ENCODE measurements at regions not wholly inside any gene's neighbourhood (a gene's known extent, or its start where the extent isn't known, plus 50 kb on each side); places are given as distances from the start of the nearest gene placed in this dataset.

GRCh38 chr13:64061649-64062048, 2646.0 kb upstream of the PCDH20 start:
- TF ChIP-seq CTCF (IDR thresholded peaks at IDR 0.05), result no peak
- H3K9me3 ChIP-seq, result no peaks in the 10 kb centered on the region
- H3K4me1 ChIP-seq, result no peaks in the 10 kb centered on the region
- H3K27ac ChIP-seq, result no peak overlapping the region
- H3K36me3 ChIP-seq, result no peaks in the 10 kb centered on the region
- no peaks in the 10 kb centered on the region for H3K27me3 ChIP-seq
- DNase-seq (ENCODE audit: low spot score), result no peak
- H3K4me3 ChIP-seq, result no peak overlapping the region

- H3K27ac ChIP-seq, result no peak overlapping the region
- H3K4me3 ChIP-seq, result no peak overlapping the region
- no peak for TF ChIP-seq CTCF (IDR thresholded peaks at IDR 0.05)
- no peaks in the 10 kb centered on the region for H3K27me3 ChIP-seq
- no peak for DNase-seq (ENCODE audit: low spot score)
- H3K4me1 ChIP-seq, result no peaks in the 10 kb centered on the region
- no peaks in the 10 kb centered on the region for H3K36me3 ChIP-seq
- H3K9me3 ChIP-seq, result no peaks in the 10 kb centered on the region
Measured at GRCh38 chr13:64057372-64058020, 2641.8 kb upstream of the PCDH20 start.

GRCh38 chr13:64054321-64054720, 2638.7 kb upstream of the PCDH20 start:
- peaks cover 0 to 9% of the 10 kb centered on the region in 2 donors for H3K9me3 ChIP-seq
- H3K27me3 ChIP-seq, result no peaks in the 10 kb centered on the region
- DNase-seq (ENCODE audit: low spot score), result no peak
- H3K36me3 ChIP-seq, result no peaks in the 10 kb centered on the region
- H3K4me1 ChIP-seq, result no peaks in the 10 kb centered on the region
- H3K4me3 ChIP-seq, result no peak overlapping the region
- TF ChIP-seq CTCF (IDR thresholded peaks at IDR 0.05), result no peak
- no peak overlapping the region for H3K27ac ChIP-seq

- no peak for DNase-seq (ENCODE audit: low spot score)
- Histone ChIP-seq H3K27me3 (no peaks in the 10 kb centered on the region), H3K27ac (no peak overlapping the region), H3K9me3 (peaks cover 0 to 9% of the 10 kb centered on the region in 2 donors), H3K36me3 (no peaks in the 10 kb centered on the region), H3K4me3 (no peak overlapping the region), H3K4me1 (no peaks in the 10 kb centered on the region)
- no peak for TF ChIP-seq CTCF (IDR thresholded peaks at IDR 0.05)
Measured at GRCh38 chr13:64052521-64052920, 2636.9 kb upstream of the PCDH20 start.

GRCh38 chr13:64051278-64051677, 2635.6 kb upstream of the PCDH20 start:
- no peaks in the 10 kb centered on the region for H3K4me1 ChIP-seq
- no peaks in the 10 kb centered on the region for H3K27me3 ChIP-seq
- H3K4me3 ChIP-seq, result no peak overlapping the region

More at GRCh38 chr13:64051278-64051677, 2635.6 kb upstream of the PCDH20 start:
- Histone ChIP-seq H3K9me3 (peaks cover 0 to 9% of the 10 kb centered on the region in 2 donors), H3K27ac (no peak overlapping the region), H3K36me3 (no peaks in the 10 kb centered on the region)
- DNase-seq (ENCODE audit: low spot score), result no peak
- no peak for TF ChIP-seq CTCF (IDR thresholded peaks at IDR 0.05)
